Gastroesophageal sphincter (tissue), 3 donors: ENCODE measurements at regions not wholly inside any gene's neighbourhood (a gene's known extent, or its start where the extent isn't known, plus 50 kb on each side); places are given as distances from the start of the nearest gene placed in this dataset.

ENCODE experiments used
- CTCF ChIP-seq, 4 experiments: fragments of 200-600 bp in 2 of 4; fragments of 450-650 bp in 2 of 4; sonication (generic) in 1 of 4; IDR thresholded peaks; one replicate each; pipeline ENCODE4 v1.5.1; 2017 to 2019; ENCODE audit warnings: antibody characterized with exemption in 4 of 4, mild to moderate bottlenecking in 2 of 4, moderate library complexity in 2 of 4
- EP300 ChIP-seq: sonication (generic); formaldehyde crosslinking; IDR thresholded peaks from one replicate; pipeline ENCODE4 v1.6.1; 2017; ENCODE audit warnings: antibody characterized with exemption, mild to moderate bottlenecking
- POLR2A ChIP-seq, 2 donors: fragments of 450-650 bp; IDR thresholded peaks; one replicate each; pipeline ENCODE4 v1.6.1; 2017; ENCODE audit warnings: antibody characterized with exemption in 2 of 2, mild to moderate bottlenecking in 2 of 2, moderate library complexity in 1 of 2

GRCh38 chr22:48973694-48974041 lies 854.0 kb downstream of the BRD1 start:
- TF ChIP-seq CTCF (IDR thresholded peaks at IDR 0.05) (no peak), POLR2A (IDR thresholded peaks at IDR 0.05) (no peak), EP300 (no peak)
